Right renal cortex interstitium (tissue), 3 donors: ENCODE measurements at regions not wholly inside any gene's neighbourhood (a gene's known extent, or its start where the extent isn't known, plus 50 kb on each side); places are given as distances from the start of the nearest gene placed in this dataset.

Experiments used
- DNase-seq, 3 donors: peaks; one replicate each; pipeline ENCODE4 v3.0.0-alpha.2; 2013; ENCODE audit warnings: low read depth in 3 of 3, low spot score in 2 of 3

DNA sequence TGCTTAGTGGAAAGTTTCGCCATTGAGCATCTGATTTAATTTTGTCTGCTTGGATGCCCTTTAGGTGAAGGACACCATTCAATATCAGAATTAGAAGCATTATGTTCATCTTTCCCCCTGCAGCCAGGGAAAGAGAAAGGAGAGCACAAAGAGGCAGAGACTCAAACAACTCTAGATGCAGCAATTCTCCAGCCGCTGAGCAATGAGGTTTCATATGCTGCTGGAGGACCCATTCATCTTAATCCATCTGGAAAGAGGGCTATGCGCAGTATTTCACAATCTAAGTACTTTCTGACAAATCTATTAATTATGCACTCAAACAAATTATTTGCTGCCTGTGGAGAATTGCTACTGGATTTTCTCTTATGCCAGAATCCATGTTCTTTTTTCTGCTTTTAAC, 527.0 kb upstream of the TUSC1 start:
- DNase-seq: no peak

DNA sequence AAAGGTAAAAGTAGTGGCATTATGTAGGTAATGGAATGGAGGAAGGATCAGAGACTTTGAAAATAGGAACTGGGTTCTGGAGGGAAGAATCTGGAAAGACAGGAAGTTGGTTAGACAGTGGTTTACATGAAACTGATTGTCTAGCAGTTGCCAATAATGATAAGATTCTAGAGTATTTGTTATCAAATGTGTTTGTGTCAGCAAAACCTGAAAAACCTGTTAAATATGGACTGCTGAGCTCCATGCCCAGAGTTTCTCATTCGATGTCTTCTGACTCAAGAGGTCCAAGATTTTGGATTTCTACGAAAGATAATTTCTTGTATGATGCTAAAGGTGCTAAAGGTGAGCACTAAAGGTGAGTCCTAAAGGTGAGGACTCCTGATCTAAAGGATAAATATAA, 515.0 kb upstream of the TUSC1 start:
- DNase-seq: no peak

DNA sequence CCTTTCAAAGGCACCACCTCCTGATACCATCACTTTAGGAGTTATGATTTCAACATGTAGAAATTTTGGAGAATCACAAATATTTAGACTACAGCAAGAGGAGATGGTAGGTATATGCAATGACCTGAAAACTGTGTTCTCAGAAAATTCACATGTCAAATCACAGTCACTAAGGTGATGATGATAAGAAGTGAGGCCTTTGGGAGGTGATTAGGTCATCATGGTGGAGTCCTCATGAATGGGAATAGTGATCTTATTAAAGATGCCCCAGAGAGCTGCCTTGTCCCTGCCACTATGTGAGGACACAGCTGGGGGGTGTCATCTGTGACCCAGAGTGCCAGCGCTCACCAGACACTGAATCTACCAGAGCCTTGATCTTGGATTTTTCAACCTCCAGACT, 513.5 kb upstream of the TUSC1 start:
- no peak for DNase-seq

DNA sequence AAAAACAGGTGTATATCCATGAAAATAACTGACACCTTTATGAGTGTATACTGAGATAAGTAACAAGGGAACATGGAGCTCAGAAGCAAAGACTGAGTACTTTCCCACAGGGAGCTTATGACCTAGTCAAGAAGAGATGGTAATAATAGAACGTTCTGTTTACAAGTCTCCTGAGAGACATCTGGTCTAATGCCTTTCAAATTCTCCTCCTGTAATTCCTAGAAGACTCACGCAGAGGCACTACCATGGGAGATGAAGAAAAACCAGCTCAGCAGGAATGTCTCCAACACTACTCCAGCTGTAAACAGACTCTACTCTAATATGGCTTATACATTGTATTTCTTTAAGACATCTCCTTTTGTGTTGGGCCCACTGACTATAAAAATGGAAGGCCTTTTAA, 503.6 kb upstream of the TUSC1 start:
- DNase-seq: no peak

DNA sequence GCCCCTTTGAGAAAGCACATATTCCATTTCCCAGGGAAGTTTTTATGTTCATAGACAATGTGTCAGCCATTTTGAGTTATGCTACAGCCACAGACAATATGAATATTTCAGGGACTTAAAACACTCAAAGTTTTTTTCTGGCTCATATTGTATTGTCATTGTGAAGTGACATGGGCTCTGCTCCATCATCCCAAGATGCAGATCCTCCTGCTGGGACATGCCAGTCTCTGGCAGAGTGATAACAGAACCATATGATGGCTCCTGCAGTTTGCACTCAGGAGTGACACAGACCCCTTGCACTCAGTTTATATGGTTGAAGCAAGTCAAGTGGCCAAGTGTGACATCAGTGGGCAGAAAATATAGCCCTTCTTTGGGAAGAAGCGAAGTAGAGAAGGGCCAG, 498.4 kb upstream of the TUSC1 start:
- DNase-seq: no peak

DNA sequence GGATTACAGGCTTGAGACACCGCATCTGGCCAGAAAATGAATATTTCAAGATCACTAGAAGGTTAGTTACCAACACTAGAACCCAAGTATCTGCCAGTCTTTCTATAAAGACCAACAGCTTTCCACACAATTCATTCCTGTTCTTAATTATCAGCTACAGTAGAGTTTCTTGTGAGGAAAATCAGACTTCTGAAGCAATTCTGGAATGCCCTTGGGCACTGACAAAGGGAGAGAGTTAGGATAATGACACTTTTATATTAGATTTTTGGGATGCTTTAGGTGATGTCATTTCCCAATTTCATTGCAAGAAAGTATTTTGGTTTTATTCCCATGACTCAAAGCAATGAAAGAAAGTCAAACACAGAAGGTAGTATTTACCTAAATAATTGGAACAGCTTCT, 497.0 kb upstream of the TUSC1 start:
- DNase-seq: no peak

DNA sequence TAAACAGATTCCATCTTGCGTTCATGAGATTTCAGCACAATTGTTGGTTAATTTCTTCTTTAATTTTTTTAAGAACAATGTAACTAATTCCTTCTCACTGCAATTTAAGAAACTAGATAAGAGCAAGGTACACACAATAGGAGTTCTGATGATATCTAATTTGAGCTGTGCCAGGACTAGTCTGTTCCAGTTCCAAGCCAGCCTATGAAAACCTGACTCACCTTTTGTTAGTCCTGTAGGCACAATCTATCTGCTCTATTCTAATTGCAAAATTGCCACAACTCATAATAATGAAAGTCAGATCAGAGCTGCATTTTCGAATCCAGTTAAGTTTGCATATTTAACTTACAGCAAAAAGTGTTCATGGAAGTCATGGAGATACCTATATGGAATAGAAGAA, 494.1 kb upstream of the TUSC1 start:
- no peak for DNase-seq

DNA sequence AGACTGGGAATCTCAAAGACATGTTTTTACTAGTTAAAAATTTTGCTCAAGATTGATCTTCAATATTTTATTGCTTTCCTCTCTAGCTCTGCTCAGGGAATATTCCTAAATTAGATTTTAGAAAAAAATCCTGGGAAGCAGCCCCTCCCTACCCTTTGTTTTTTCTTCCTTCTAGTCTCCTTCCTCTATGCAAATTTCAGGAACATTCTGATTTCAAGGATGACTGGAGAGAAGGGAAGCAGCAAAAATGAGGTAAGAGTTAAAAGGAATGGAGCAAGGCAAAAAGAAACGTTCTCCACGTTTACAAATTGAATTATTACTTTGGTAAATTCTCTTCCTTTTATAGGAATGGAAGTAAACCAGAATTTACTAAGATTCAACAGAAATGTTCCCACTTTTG, 493.4 kb upstream of the TUSC1 start:
- DNase-seq: no peak

DNA sequence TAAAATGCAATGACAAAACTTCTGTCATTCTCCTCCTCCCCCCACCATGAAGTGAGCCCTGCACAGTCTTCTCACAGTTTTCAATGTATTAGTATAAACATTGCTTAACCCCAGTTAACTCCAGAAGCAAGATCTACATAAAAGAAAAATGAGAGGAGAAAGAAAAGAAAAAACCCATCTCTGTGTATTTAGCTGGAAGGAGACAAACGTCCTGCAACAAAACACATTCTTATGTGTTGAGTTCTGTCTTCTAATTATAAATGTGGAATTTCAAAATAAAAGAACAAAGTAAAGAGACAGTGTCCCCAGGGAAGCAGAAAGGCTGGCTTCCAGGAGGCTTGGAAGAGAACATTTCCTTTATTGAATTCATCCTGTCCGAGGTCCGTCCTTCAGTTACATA, 491.9 kb upstream of the TUSC1 start:
- DNase-seq: no peak

DNA sequence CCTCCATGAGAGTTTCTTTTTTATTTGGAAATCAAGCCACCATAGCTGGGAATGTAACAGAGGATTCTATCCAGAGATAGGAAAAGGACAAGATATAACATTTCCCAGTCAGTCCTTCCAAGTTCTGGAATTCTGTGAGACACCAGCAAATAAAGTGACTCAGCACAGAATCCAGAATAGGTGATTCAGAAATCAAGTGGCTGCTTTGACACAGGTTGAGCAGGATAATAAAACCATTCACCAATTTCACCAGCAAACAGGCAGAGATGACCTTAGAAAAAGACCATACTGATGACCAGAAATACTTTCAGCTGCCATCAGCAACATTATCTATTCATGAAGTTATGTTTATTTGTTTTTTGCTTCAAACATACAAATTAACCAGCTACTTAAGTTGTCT, 491.5 kb upstream of the TUSC1 start:
- no peak for DNase-seq

DNA sequence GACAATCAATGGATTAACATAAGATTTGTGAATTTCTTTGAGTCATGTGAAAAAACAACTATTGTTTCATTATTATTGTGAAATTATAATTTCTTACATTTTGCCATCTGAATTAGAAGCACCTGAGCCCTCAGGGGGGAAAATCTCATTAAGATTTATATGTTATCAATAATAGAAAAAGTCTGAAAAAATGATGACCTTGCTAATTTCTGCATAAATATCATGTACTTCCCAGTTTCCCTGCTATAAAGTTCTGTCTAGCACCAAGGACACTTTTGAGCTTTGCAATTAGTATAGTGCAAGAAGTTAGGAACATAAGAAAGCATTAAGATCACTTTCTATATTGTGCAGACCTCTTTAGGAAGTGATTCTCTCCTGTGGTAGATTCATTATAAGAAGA, 488.3 kb upstream of the TUSC1 start:
- DNase-seq: no peak

DNA sequence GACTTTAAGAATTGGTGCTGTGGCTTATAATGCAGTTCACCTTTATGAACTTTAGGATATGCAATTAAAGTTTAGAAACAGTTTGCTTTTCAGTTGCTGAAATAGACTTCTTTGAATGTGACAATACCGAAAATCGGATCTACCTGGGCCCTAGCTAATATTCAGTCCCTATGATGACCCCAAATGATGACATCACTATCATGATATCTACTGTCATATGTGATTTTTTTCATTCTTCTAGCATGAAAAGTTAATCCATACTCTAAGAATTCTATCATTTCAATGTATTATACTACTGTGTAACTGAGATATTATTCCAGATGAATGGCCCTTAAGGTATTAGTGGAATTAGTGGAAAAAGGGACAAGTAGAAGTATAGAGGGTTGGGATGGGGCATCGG, 487.2 kb upstream of the TUSC1 start:
- no peak for DNase-seq

DNA sequence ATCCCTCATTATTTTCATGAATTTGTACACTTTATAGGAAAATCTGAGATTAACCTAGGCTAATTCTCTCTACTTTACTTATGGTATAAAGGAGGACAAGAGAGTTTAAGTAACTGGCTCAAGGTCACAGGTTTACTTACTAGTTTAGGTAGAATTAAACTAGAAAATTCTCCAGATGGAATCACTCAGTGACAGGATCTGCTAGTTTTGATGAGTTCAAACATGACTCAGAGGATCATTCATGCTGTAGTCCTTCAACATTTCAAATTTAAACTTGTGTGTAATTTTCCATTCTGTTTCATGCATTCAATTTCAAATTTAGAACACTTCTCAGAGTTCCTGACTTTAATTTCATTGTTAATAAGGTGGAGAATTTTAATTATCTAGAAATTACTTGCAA, 485.7 kb upstream of the TUSC1 start:
- no peak for DNase-seq

DNA sequence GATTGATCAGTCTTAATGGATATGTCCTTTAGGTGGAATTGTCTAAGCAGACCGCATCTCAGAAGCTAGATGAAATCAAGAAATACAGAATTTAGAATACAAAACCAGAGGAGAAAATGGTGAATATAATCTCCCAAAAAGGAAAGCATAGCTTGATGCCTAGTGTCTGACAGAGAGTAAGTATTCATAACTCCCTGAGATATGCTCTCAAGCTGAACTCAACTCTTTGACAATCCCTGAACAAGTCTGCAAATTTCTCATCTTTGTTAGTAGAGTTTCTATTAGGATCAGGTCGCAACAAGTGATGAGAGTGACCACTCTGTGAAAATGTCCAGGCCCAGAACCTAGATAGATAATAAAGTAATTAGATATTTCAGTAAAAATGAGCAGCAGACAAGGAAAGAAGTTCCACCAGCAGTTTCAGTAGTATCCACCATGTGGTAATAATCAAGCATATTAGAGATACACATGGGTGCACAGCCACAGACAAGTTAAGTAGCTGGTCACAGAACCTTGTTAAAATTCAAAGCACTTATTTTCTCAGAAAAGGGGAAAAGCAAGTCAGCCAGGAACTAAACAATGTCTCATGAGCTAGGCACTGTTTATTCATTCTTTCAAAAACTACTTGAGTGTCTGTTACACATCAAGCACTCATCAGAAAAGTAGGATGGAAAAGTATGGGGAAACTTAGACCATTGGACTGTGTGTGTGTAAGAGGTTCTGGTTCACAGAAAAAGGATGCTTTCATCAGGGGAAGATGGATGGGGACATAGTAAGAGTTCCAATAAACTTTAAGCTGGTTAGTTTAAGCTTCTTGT, 481.5 kb upstream of the TUSC1 start:
- DNase-seq: no peak

DNA sequence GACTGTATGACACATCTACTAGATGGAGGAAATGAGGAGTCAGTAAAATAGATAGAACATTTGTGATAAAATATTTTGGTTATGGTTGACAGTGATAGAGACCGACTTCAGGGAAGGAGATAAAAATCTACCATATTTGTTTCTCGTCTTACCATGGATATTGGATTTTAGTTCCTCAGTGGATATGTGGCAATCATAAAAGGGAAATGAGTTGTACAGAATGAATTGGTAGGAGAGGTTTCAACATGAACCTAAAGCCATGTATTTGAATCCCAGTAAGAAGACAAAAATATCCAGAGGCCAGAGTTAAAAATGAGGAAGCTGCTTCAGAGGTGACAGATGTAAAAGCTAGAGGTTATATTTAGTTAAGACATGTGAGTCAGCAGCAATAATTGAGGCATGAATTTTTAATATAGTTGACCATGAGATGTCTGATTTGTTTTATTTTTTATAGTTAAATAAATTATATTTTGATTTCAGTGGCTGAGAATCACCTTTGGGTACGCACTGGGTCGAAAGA, 480.4 kb upstream of the TUSC1 start:
- DNase-seq: no peak

DNA sequence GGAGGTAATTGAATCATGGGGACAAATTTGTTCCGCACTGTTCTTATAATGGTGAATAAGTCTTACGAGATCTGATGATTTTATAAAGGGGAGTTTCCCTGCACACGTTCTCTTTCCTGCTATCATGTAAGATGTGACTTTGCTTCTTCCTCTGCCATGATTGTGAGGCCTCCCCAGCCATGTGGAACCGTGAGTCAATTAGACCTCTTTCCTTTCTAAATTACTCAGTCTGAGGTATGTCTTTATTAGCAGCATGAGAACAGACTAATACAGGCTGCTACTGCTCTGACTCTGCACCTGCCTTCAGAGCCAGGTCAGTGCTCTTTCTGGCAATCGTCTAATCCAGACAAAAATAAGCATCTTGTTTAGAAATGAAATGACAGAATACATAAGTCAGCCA, 479.2 kb upstream of the TUSC1 start:
- DNase-seq: no peak

DNA sequence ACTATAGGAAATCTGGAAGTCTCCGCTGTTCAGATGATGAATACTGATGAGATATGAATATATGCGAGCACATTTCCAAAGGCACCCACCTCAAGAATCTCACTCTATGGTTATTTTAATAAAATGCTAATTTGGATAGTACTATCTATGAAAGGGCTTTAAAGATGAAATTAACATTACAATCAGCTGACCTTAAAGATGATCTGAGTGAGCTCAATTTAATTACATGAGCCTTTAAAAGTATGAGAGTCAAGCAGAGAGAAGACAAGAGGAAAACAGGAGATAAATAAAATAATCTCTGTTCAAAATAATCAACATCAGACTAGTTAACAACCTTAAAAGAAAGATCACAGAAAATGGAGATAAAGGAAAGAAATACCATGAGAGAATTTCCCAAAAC, 474.1 kb upstream of the TUSC1 start:
- DNase-seq: no peak

DNA sequence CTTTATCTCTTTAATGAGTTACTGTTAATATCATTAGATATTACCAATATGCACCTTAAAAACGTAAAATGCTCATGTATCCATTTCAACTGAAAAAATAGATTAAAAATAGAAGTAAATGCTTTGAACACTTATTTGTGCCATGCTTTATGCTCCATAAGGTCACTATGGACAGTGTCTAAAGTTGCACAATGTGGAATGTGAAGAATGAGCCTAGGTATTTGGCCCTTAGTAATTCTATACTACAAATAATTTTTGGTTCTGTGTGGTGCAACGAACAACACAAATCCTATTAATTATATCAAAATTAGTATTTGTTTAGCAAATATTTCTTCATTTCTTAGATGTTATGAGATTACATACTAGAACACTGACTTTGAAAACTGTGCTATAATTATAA, 469.9 kb upstream of the TUSC1 start:
- DNase-seq: no peak

DNA sequence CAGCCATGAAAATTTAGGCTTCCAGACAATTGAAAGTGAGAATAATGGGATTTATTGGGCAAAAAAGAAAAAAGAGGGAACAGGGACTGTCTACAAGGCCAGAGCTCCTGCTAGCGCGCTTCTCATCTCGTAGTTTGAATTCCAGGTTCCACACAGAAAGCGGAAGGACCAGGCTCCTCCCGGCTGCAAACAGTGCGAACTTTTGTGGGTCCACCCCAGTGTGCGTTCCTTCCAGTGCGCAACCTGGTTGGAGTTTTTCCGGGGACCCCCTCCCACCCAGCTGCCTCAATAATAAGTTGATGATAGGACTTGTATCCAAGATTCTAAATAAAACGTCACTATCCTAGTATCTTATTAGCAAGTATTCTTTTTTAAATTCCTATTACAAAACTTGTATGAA, 467.7 kb upstream of the TUSC1 start:
- DNase-seq: no peak

DNA sequence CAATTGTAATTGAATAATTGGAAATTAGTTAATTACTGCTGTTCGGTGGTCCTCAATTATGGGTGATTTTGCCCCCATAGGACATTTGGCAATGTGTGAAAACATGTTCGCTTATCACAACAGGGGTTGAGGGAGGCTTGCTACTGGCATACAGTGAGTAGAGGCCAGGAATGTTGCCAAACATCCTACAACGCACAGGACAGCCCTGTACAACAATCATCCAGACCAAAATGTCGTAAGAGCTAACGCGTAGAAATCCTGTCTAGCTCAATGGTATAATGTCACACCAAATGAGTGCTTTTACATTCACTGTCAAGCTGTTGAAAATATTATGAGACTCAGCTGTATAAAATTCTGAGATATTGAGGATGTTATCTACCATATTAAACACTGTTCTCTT, 464.4 kb upstream of the TUSC1 start:
- no peak for DNase-seq

DNA sequence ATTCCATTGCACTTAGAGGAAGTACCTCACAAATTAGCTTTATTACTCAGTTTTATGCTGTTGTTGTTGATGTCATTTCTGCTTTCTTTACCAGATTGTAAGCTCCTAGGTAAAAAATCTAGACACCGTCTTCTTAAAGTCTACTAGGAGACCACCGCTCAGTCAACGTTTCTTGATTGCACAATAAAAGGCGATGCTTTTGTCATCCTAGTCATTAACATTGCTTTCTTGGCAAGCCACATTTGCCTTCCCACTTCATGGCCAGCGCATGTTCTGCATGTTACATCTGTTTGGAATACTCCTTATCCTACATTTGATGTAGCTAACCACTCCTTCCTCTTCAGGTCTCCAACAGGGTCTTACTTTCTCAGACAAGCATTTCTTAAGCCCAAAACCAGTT, 464.0 kb upstream of the TUSC1 start:
- no peak for DNase-seq

DNA sequence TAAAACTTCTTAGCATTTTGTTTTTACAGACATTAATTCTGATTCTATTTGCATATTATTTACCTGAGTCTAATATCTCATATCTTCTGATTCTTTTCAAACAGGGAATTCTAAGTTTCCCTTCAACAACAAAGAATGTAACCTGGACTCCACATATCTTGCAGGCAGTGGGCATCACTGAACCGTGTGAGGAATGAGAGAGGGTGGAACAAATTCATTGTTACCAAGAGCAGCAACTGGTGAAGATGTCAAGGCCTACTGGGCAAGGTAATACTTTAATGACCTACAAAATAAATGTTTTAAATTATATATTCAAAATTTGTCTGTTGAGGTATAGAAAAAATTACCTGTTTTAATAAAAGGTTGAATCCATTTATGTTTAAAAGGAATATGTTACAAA, 455.3 kb upstream of the TUSC1 start:
- no peak for DNase-seq

DNA sequence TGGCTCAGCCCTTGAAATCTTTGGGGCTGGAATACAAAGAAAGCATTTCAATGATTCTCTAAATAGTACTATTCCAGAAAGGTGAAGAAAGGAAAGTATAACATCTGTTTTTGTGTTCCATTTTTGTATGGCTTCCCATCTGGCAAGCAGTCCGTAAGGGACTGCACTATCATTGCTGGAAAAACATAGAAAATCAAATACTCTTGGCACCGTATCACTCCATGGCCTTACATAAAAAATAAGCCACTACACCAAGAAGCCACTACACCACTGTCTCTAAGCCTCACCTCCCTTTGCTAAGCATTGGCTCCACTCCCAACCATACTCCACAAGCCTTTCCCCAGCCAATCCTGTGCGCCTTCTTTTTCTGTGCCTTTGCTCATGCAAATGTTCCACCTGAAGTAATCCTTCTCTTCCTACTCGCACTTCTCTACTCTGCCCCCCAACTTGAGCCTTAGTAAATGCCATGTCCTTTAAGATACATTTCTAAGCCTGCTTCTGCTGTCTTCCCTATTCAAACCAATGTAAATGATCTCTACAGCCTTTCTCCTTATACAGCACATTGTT, 454.6 kb upstream of the TUSC1 start:
- no peak for DNase-seq
